ENCODE measurements at regions not wholly inside any gene's neighbourhood (a gene's known extent, or its start where the extent isn't known, plus 50 kb on each side); places are given as distances from the start of the nearest gene placed in this dataset.

DNA sequence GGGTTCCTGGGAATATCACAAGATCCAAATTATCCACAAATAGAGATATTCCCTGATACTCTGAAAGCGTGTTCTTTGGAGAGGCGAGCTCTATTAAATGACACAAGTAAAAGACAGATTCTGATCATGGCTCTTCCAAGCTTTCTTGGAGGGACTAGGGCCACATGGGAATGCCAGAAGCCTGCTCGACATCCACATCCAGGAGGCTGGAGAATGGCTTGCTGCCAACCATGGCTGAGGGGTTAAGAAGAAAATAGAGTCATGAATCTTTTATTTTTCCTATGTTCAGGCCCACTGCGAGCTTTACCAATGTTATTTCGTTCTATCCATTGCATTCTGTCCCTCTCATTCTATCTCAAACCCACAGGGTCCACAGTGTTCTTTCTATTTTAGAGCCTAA lies 1018.0 kb upstream of the CELF2 start:
- TF ChIP-seq BCL3 (IDR thresholded peaks at IDR 0.05; ENCODE audit: borderline replicate concordance, insufficient read depth, low read depth, low read length, poor library complexity, severe bottlenecking) (no peak), STAT1 (conservative IDR thresholded peaks at IDR 0.05) (no peak), CTCF (IDR thresholded peaks at IDR 0.05 in 2 of 3, conservative IDR thresholded peaks at IDR 0.05 in 1 of 3; ENCODE audit: control insufficient read depth in 2 of 3, extremely low read depth in 1 of 3, insufficient read depth in 1 of 3, low read depth in 3 of 3, low read length in 3 of 3) (no peak), PML (IDR thresholded peaks at IDR 0.05; ENCODE audit: low read length) (no peak), NFYB (IDR thresholded peaks at IDR 0.05; ENCODE audit: insufficient read depth, low read depth, low read length) (no peak)
